ENCODE measurements at regions not wholly inside any gene's neighbourhood (a gene's known extent, or its start where the extent isn't known, plus 50 kb on each side); places are given as distances from the start of the nearest gene placed in this dataset.

- TF ChIP-seq ZNF17 (CRISPR knock-in tag; IDR thresholded peaks at IDR 0.05) = no peak
- no peak for TF ChIP-seq RBAK (CRISPR knock-in tag; IDR thresholded peaks at IDR 0.05)
- TF ChIP-seq ATAD3A (CRISPR knock-in tag; IDR thresholded peaks at IDR 0.05) = no peak
- TF ChIP-seq ZNF530 (CRISPR knock-in tag; IDR thresholded peaks at IDR 0.05; ENCODE audit: low read depth) = no peak
Measured at GRCh38 chr6:14802514-14803160, 443.2 kb upstream of the JARID2 start (continued).

- Histone ChIP-seq H3K79me2 (ENCODE audit: insufficient read depth, low read length) (no peaks in the 10 kb centered on the region), H3K36me3 (replicated peaks in 1 of 2; ENCODE audit: control insufficient read depth in 1 of 2, insufficient read depth in 2 of 2, low read length in 2 of 2) (no peaks in the 10 kb centered on the region), H3K4me1 (ENCODE audit: insufficient read depth, low read length) (peaks cover 8% of the 10 kb centered on the region; the same call in 1 of the 2 replicates), H4K20me1 (ENCODE audit: insufficient read depth, low read length) (no peaks in the 10 kb centered on the region), H3K4me3 (replicated peaks in 1 of 3; ENCODE audit: insufficient read depth in 1 of 3, low read depth in 2 of 3, low read length in 3 of 3) (no peak overlapping the region), H3K9me3 (ENCODE audit: low read length) (no peaks in the 10 kb centered on the region), H3K27me3 (ENCODE audit: control insufficient read depth in 1 of 2, insufficient read depth in 2 of 2, low read length in 2 of 2) (peaks cover 3 to 4% of the 10 kb centered on the region in 2 experiments; a peak in 2 of 5 replicates), H3K4me2 (ENCODE audit: low read depth, low read length) (no peak overlapping the region), H3K27ac (ENCODE audit: extremely low read length, insufficient read depth, low read length) (no peak overlapping the region), H3K9ac (ENCODE audit: insufficient read depth, low read depth, low read length) (no peak overlapping the region), H2AFZ (ENCODE audit: low read length) (no peak overlapping the region)
- peak; percentile 13; the same call in 1 of the 3 replicates for ATAC-seq
- BruUV-seq (replicated peaks) = no TSS peak
- DNase-seq (ENCODE audit: low spot score) = no peak
- intact Hi-C loops (cut with micrococcal nuclease; ENCODE audit: unreplicated experiment) = no loop called here
- WGBS (ENCODE audit: low lambda C conversion rate) = 49% methylated on average over 15 of the region's 18 CpGs
- POLR2A ChIA-PET = no interaction called here
- FAIRE-seq = no peak
- in situ Hi-C loops (cut with HindIII; ENCODE audit: extremely low pct_ligation_motif_present, low pct_unique_long_range_greater_than_20kb) = no loop called here
- CTCF ChIA-PET (ENCODE audit: low intra/inter-chr PET ratio, low total read pairs) = no interaction called here
- TF ChIP-seq MED13 (CRISPR knock-in tag; IDR thresholded peaks at IDR 0.05) (no peak), PITX1 (CRISPR knock-in tag; IDR thresholded peaks at IDR 0.05) (no peak), NFRKB (IDR thresholded peaks at IDR 0.05) (no peak), SRF (IDR thresholded peaks at IDR 0.05; ENCODE audit: low read depth, low read length) (no peak), ZNF33B (CRISPR knock-in tag; IDR thresholded peaks at IDR 0.05) (no peak), SNAI1 (CRISPR knock-in tag; IDR thresholded peaks at IDR 0.05; ENCODE audit: borderline replicate concordance) (no peak), FUBP1 (CRISPR knock-in tag; IDR thresholded peaks at IDR 0.05; ENCODE audit: borderline replicate concordance) (no peak), ZBTB33 (CRISPR knock-in tag; IDR thresholded peaks at IDR 0.05) (no peak), MYC (CRISPR knock-in tag; IDR thresholded peaks at IDR 0.05; ENCODE audit: borderline replicate concordance) (no peak), ZNF124 (CRISPR knock-in tag; IDR thresholded peaks at IDR 0.05) (no peak), SRSF9 (IDR thresholded peaks at IDR 0.05; ENCODE audit: borderline replicate concordance, insufficient read depth, low read depth, low read length, poor library complexity, severe bottlenecking) (no peak), ATF3 (CRISPR knock-in tag; IDR thresholded peaks at IDR 0.05) (no peak), CBX2 (IDR thresholded peaks at IDR 0.05; ENCODE audit: low read depth, low read length) (no peak), CBX2 (CRISPR knock-in tag; IDR thresholded peaks at IDR 0.05; ENCODE audit: low read depth) (no peak), ZMYM4 (CRISPR knock-in tag; IDR thresholded peaks at IDR 0.05) (0 out of 2 replicates have a peak, but pooled peaks have one; percentile 13), EEA1 (CRISPR knock-in tag; IDR thresholded peaks at IDR 0.05; ENCODE audit: borderline replicate concordance) (no peak)
Measured at GRCh38 chr6:14804001-14804784, 441.7 kb upstream of the JARID2 start.

Data from HepG2 (cell line).